GM19025 (cell line): ENCODE measurements at regions not wholly inside any gene's neighbourhood (a gene's known extent, or its start where the extent isn't known, plus 50 kb on each side); places are given as distances from the start of the nearest gene placed in this dataset.

Experiments used
- ATAC-seq: cut with Tn5 transposase; IDR thresholded peaks from one replicate; pipeline ENCODE4 v1.9.1; 2021; ENCODE audit warnings: mild to moderate bottlenecking, low read depth, moderate library complexity; ENCODE audit not compliant: unreplicated experiment

DNA sequence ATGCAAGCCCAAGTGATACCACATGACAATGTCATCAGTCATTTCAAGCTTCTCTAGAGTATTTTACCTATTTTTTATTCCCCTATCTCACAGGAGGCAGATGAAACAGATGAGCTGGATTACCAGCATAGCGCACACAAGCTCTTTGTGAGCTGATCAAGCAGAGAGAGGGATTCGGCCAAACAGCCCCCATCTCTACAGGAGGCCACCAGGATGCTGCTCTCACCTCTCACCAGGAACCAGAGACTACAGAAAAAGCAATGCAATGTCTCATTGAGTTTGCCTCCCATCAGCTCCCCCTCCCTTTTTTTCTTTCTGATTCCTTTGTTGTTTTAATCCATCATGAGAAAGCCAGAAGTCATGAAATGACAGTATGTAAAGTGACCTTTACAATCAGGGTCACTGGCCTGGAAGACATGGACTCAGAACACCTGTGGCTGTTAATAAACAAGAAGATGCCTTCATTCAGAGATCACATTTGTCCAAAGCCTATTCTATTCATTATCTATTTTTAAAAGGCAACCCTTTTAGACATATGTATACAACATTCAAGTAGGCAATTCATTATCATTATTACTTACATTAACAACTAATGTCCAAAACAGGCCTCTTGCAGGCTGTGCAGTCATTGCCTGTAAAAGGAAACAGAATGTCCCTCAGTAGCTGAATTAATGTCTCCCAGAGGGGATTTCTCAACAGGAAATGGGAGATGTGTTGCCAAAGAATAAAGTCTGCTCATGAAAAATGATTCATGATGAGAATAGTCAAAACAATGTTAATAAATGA lies 656.6 kb downstream of the TBC1D4 start:
- ATAC-seq: no peak

DNA sequence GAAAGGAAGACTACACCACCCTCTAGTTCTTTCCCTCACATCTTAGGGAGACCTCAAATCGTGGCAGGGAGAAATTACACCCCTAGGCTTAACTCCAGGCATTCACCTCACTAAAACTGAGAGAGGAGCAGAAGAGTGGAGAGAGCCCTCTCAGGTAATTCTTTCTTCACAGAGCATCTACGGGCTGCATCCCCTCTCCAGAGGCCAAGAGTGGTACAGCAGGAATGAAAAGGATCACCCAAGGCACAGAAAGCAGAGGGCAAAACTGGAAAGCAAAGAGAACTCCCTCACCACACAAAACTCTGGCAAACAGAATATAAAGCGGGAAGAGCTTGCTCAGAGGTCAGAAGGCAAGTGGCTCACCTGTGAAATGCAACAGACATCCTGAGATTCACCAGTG lies 661.2 kb downstream of the TBC1D4 start:
- no peak for ATAC-seq

DNA sequence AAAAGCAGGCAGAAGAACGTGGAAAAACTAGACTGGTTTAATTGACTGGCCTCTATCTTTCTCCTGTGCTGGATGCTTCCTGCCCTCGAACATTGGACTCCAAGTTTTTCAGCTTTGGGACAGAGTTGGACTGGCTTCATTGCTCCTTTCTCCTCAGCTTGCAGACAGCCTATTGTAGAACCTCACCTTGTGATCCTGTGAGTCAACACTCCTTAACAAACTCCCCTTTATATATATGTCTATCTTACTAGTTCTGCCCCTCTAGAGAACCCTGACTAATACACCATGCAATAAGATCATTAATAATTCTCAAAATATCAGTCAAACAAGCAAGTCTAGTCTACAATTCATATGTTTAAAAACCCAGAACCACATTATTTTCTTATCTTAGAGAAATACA lies 662.4 kb downstream of the TBC1D4 start:
- ATAC-seq: no peak

DNA sequence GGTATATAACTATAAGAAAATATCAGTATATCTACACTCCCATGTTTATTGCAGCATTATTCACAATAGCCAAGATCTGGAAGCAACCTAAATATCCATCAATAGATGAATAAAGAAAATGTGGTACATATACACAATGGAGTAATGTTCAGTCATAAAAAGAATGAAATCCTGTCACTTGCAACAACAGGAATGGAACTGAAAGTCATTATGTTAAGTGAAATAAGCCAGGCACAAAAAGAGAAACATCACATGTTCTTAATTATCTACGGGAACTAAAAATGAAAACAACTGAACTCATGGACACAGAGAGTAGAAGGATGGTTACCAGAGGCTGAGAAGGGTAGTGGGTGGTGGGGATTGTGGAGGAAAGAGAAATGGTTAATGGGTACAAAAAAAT lies 665.2 kb downstream of the TBC1D4 start:
- ATAC-seq: no peak

DNA sequence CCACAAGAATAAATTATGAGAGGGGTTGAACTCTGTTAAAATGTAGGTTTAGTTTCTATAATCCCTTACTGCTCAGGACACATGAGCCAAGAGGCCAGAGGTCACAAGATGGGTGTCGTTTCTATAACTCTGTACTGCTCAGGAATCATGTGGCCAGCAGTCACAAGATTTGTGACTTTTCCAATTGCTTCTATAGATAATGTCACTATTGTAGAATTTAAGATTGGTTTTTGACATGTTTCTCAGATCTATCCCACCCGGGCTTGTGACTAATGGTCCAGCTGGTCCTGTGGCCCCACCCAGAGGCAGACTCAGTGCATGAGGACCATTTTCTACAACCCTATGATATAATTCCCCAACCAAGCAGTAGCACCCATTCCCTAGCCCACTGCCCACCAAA lies 662.0 kb upstream of the KLF12 start:
- ATAC-seq: no peak

DNA sequence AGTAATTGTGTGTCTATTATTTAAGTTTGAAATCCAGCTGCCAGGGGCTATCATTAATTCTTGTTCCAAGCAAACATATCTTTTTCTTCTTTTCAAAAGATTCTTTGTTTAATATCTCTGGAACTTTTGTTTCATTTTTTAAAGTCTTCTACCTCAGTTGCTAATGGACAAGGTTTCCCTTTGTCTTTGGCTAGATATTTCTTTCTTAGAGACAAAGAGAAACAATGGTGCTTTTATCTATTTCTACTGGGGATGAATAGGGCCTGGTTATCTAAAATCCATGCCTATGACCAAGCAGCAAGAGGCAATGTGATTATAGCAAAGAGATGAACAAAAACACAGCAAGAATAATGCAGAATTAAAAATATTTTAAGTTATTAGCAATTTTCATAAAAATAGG lies 661.3 kb upstream of the KLF12 start:
- no peak for ATAC-seq

DNA sequence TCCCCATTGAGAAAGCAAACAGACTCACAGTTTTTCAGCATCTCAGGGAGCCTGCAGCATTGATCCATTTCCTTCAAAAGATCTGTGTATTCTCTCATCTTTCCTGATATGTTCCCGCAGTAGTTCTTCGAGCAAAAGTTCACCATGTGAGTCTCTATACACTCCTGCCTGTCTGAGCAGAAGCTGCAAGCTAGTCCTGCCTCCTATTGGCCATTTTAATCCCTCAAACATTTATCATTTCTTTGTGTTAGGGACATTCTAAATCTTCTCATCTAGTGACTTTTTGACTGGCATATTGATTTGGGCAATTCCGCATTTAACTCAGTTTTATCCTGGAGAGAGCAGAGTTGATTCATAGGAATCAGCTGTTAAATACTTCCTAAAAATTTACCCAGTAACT lies 660.4 kb upstream of the KLF12 start:
- no peak for ATAC-seq

DNA sequence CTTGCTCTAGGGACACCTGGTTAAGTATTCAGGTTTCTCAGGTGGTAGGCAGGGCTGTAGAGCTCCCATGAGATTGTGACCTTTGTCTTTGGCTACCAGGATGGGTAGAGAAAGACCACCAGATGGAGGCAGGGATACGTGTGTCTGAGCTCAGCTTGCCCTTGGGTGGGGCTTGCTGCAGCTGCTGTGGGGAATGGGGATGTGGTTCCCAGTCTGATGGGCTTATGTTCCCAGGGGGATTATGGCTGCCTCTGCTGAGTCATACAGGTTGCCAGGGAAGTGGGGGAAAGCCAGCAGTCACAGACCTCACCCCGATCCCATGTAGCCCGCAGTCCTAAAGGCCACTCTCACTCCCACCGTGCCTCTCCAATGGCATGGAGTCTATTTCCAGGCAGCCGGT lies 659.9 kb upstream of the KLF12 start:
- ATAC-seq: no peak

DNA sequence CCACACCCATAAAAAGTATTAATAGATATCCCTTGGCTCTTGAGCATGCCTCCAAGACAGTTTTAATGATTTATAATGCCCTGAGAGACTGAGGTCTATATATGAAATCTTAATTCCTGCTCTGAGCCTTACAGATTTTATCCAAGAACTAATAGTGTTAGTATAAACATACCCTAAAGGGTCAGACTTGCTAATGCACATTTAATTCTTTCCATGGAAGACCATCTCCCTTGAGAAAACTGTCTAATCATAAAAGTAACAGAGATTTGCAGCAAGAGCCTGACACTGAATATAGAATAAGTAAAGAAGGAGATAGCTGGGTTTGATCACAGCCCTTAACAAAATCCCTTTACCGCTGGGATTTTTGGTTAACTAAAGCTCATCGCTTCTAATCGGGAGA lies 650.8 kb upstream of the KLF12 start:
- no peak for ATAC-seq

DNA sequence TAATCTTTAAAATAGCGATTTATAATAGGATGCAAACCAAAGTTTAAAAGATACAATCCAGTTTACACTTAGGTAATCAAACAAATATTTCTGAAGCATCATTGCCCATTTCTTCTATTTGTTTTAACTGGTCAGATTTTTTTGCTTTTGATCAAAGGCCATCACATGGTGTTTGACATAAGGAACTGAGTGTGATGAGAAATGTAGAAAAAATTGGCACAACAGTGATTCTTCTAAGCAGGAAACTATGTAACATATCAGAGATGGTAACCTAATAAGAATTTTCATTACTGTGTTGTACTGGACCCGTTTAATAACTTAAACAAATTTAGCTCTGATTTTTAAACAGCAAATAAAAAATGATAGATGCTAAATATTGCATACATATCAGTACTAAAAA lies 644.7 kb upstream of the KLF12 start:
- no peak for ATAC-seq

DNA sequence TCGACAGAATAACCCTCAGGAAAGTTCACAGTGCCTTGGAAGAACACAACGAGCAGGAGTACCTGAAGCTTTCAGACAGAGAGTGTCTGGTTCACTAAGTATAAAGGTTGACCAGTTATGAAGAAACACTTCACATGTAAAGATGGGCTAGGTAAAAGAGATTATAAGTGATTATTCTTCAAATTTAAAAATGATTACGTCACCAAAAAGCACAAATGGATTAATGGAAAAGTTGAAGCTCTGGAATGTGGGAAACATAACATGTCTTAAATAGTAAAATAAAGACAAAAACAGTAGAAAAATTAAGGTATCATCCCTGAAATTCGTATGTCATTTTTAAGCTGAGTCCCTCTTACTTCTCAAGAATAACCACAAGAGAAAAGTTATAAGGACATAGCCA lies 643.9 kb upstream of the KLF12 start:
- no peak for ATAC-seq

DNA sequence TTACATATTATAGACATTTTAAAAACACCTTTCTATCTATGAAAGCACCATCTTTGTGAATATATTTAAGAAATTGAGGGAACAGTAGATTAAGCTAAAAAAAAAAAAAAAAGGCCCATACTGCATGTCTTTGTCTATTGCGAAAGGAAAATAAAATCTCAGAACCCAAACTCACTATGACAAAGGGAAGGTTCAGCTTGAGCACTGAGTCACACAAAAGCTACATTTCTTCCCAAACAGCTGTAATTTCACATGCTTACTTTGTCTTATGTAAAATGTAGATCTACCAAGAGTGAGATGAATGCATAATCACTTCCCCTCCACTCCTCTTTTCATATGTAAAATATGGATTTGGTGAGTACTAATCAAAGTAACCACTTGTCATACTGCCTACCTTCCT lies 640.1 kb upstream of the KLF12 start:
- no peak for ATAC-seq

DNA sequence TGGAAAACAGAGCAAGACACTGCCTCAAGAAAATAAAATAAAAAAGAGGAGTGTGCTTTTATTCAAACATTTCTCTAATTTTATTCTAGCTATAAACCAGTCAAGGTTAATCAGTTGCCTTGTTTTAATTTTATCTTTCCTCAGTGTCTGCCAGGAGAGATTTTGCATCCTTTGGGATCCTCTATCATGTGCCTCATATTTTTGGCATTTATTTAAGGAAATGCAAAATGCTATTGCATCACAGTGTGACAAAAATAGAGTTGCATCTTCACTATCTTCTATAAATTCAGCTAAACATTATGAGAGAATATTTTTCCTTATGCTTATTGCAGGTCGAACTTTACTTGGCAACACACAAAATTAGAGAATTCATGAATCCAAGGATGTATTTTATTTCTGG lies 639.0 kb upstream of the KLF12 start:
- ATAC-seq: no peak

DNA sequence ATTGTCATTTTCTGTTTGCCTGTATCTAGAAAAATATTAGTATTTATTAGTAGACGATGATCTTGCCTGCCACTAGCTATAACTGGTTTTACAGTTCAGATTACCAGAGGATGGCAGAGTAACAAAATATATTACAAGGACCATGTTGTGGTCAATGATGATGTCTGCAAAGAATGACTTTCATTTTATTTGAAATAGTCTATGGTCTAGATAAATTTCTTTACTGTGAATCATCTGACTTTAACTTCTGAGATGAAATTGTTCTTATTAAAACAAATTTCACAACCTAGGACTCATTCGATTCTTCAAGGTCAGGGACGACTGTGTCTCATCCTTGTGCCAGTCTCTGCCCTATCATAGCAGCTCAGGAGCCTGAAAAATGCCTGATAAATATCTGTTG lies 637.8 kb upstream of the KLF12 start:
- no peak for ATAC-seq

DNA sequence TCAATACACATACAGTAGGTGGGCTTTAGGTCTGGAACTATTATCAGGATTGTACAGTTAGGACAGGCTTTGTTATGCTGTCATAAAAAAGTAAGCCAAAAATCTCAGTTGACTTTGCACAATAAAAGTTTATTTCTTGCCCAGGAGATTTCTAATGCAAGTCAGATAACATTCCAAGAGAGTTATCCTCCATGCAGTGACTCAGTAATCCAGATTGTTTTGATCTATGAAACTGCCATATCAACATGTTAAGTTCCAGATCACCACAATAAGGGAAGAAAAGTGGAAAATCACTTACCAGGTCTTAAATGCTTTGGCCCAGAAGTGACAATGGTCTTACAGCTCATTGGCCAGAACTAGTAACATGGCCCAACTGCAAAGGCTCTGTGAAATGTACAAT lies 636.2 kb upstream of the KLF12 start:
- ATAC-seq: no peak

DNA sequence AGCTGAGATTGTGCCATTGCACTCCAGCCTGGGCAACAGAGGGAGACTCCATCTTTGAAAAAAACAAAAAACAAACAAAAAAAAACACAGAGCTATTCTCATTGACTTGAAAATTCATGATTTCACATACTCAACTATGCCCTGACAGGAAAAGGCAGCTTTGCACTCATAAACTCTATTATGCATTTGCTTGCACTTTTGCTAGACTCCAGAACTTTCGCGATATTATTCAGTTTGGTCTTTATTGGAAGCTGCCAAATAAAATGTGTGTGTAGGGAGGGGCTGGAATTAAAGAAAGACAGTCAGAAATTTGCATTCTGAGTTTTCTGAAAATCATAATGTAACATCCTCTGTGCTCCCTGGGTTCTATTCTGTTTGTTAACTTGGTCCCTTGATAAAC lies 635.1 kb upstream of the KLF12 start:
- no peak for ATAC-seq

DNA sequence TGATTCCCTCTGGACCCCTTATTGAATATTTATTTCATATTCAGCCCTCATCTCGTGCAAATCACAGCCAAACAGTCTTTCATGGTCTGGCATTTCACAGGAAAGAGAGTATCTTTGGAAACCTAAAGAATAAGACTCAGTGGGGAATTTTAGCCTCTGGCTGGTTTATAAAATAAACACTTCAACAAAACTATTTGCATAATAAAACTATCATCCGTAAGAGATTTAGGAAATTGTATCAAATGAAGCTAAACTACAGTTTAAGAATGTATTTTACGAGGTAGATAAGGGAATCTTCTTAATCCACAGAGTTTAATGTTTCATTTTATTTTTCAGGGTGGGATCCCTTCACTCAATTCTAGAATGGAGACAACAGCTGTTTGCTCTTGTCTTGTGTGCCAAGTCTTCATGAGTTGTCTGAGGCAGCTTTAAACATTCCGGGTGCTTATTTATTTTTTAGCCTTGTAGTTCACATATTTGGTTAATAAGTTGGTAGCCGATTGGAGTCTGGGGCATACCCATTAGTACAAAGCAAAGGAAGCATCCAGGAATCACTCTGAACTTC lies 634.4 kb upstream of the KLF12 start:
- ATAC-seq: no peak

DNA sequence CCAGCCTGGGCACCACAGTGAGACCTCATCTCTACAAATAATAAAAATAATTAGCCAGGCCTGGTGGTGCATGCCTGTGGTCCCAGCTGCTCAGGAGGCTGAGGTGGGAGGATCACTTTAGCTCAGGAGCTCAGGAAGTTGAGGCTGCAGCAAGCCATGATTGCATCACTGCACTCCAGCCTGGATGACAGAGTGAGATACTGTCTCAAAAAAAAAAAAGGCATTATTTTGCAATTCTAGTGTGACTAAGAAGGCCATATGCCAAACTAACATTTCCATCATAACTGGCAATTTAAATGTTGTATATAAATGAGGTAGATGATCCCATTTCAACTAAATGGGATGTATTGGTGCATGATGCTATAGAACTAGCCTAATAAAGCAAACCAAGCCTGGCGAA lies 632.8 kb upstream of the KLF12 start:
- ATAC-seq: no peak

DNA sequence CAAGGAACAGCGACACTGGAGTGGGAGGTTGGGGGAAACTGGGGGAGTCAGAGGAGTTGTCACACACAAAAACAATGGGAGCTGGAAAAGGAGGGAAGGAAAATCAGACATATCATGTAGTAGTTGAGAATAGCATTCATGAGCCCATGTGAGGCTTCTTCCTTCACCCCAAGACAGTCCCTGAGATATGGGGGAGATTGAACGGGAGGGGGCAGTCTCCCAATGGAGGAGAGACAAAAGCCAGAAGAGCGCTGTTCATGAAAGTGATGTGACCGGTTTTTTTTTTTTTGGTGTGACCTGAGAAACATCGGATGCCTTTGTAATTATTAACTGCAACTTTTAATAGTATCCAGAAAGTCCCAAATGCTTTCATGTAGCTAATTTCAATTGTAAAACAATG lies 631.8 kb upstream of the KLF12 start:
- ATAC-seq: no peak

DNA sequence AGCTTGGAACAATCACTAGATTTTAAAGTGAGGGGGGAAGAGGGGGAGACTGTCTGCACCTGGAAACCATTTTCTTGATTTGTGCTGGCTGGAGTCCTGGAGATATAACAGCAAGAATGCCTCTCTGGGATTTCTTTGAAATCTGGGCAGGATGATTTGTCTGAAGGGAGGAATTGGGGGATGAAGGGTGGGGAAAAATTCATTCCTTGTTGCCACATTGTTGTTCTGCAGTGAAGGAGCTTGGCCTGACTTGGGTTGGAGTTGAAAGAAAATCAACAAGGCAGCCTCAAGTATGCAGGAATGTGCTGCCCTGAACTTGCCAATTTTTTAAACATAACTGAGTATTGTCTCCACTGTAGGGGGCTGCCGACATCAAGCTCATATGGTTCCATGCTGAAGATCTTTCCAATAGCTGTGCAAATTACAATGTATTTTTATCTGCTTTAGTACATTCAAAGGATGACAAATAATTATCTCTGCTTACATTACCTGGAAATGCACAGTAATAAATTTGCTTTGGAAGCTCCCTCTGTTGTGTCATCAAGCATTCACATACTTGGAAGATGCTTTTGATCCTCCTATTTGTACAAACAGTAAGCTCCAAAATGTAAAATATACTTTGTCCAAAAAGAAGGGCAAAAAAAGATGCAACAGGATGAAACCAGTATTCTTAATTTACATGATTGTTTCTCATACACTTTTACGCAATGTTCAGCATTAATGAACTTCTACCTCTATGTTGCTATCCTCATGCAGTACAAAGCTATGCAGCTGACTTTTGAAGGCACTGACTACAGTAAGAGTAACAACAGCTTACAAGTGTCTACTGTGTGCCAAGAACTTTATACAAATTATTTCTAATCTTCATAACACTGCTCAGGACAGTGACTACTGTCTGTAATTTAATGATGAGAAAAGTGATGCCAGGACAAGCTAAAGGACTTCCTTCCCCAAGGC lies 627.9 kb upstream of the KLF12 start:
- ATAC-seq: no peak

DNA sequence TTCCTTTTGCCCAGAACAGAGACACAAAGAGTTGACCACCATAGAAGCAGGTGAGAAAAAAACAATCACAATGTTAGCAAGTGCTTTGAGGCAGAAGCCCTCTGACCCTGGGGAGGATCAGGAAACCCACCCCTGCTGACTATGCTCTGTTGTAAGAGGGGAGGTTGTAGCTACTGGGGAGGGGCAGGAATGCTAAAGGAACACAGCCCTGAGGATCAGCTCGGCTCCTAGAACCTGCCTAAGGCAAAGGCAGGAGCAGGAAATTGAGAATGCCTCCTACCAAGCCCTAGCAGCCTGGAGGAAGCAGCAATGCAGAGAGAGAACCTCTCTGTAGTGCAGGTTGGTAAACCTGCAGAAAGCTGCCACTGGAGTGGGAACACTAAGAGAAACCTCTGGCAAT lies 624.0 kb upstream of the KLF12 start:
- no peak for ATAC-seq

DNA sequence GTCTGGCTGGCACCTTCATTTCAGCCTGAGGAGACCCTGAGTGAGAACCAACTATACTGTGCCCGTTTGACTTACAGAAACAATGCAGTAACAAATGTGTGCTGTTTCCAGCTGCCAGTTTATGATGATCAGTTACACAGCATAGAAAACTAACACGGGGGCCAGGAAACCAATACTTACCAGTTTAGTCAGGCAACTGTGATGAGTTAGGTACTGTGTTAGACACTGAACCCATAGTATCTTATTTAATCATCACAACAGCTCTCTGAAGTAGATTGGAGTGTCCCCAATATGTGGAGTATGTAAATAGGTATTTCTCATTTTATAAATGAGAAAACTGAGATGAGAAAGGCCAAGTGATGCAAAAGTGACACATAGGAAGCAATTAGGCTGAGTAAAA lies 620.9 kb upstream of the KLF12 start:
- ATAC-seq: no peak
